Upper lobe of left lung (tissue), 6 donors: ENCODE measurements at regions not wholly inside any gene's neighbourhood (a gene's known extent, or its start where the extent isn't known, plus 50 kb on each side); places are given as distances from the start of the nearest gene placed in this dataset.
A peak's percentile ranks its signal among the peaks of the same experiment; 100 is the strongest.

Experiments used
- ATAC-seq, 2 donors: fragments of 200-7000 bp; cut with Tn5 transposase; one replicate each; pipeline ENCODE4 v1.9.1; 2022; ENCODE audit warnings: mild to moderate bottlenecking in 2 of 2, moderate library complexity in 2 of 2; ENCODE audit not compliant: low FRiP score in 2 of 2
- DNase-seq, 2 donors: peaks; one replicate each; pipeline ENCODE4 v3.0.0-alpha.2; 2019 to 2020
- H3K27ac ChIP-seq, 4 donors: fragments of 200-600 bp; sonication (generic); one replicate each; pipeline ENCODE4 v1.5.1; 2016 to 2019
- H3K27me3 ChIP-seq, 4 donors: fragments of 200-600 bp; sonication (generic); one replicate each; pipeline ENCODE4 v1.5.1; 2017 to 2019
- H3K36me3 ChIP-seq, 4 donors: fragments of 200-600 bp; sonication (generic); one replicate each; pipeline ENCODE4 v1.5.1; 2016 to 2019
- H3K4me1 ChIP-seq, 4 donors: fragments of 200-600 bp; sonication (generic); one replicate each; pipeline ENCODE4 v1.5.1; 2018 to 2019
- H3K4me3 ChIP-seq, 4 donors: fragments of 200-600 bp; sonication (generic); one replicate each; pipeline ENCODE4 v1.5.1; 2017 to 2019; ENCODE audit warnings: mild to moderate bottlenecking in 2 of 4, moderate library complexity in 1 of 4
- H3K9me3 ChIP-seq, 4 donors: fragments of 200-600 bp; sonication (generic); one replicate each; pipeline ENCODE4 v1.5.1; 2018 to 2019
- CTCF ChIP-seq, 6 experiments: fragments of 450-650 bp in 4 of 6; fragments of 200-600 bp in 2 of 6; sonication (generic) in 2 of 6; IDR thresholded peaks; one replicate each; pipeline ENCODE4 v1.5.1; 2016 to 2019; ENCODE audit warnings: antibody characterized with exemption in 6 of 6
- EP300 ChIP-seq, 4 donors: sonication (generic); formaldehyde crosslinking; IDR thresholded peaks; one replicate each; pipeline ENCODE4 v1.5.1; 2017; ENCODE audit warnings: antibody characterized with exemption in 4 of 4, control low read depth in 2 of 4
- POLR2A ChIP-seq, 4 donors: fragments of 450-650 bp; IDR thresholded peaks; one replicate each; pipeline ENCODE4 v1.5.1; 2016 to 2017; ENCODE audit warnings: antibody characterized with exemption in 4 of 4, mild to moderate bottlenecking in 2 of 4
- POLR2AphosphoS5 ChIP-seq, 2 donors: sonication (generic); formaldehyde crosslinking; IDR thresholded peaks; one replicate each; pipeline ENCODE4 v1.5.1; 2017; ENCODE audit warnings: antibody characterized with exemption in 2 of 2
- WGBS, 2 donors: methylation state at CpG; one replicate each; pipeline ENCODE4 v1.1.5; 2017 to 2018; 5-methylcytosine and 5-hydroxymethylcytosine counted together
- donor health status: DM: no; HTN: no; CAD: no; lungs with moderate emphysema.
- donor health status: DM: no; HTN: yes; CAD: no; lungs with severe emphysema.

DNA sequence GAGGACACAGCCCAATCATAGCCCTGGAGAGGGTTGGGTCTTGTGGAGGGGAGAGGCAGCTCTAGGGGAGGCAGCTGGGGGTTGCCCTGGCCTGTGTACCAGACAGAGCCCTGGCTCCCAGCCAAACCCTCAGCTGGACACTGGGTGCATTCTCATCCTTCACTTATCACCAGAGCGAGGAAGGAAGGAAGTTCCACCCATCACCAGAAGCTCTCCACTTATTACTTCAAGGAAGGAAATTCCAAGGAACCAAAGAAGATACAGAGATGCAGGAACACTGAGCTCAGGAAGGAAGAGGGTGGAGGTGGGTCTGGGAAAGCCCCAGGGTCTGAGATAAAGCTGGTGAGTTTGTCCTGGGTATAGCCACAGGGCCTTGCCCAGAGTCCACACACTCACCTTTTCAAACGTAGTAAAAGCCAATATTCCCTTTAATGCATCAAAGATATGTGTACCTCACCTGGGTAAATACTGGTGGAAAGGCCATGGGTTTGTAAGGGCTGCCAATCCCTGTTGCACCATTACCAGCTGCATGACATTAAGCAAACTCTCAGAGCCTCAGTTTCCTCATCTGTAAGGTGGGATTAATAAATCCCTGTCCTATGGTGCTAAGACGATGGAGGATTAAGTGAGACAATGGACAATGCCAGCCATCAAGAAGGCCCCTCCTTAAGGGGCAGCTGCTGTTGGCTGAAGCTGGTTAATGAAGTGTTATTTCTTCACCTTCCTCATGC is 109.7 kb upstream of the NAA20 start:
- H3K4me1 ChIP-seq, result peaks cover 39 to 66% (median 56%) of the 10 kb centered on the region in 4 donors
- H3K27me3 ChIP-seq, result no peaks in the 10 kb centered on the region
- TF ChIP-seq EP300 (IDR thresholded peaks at IDR 0.05) (peak in 2 of 4 donors; percentile 92 to 96), POLR2A (IDR thresholded peaks at IDR 0.05) (no peak), POLR2AphosphoS5 (IDR thresholded peaks at IDR 0.05) (peak; percentile 56 to 77), CTCF (IDR thresholded peaks at IDR 0.05) (no peak)
- H3K27ac ChIP-seq, result peak overlapping the region; percentile 27 to 84 (median 76)
- H3K4me3 ChIP-seq, result no peak overlapping the region
- WGBS, 2 donors, result 56 to 72% methylated on average over 2 to 3 of the region's 3 CpGs
- H3K9me3 ChIP-seq, result no peaks in the 10 kb centered on the region
- H3K36me3 ChIP-seq, result no peaks in the 10 kb centered on the region
- DNase-seq, result peak in 1 of 2 donors; percentile 75
- no peak for ATAC-seq

DNA sequence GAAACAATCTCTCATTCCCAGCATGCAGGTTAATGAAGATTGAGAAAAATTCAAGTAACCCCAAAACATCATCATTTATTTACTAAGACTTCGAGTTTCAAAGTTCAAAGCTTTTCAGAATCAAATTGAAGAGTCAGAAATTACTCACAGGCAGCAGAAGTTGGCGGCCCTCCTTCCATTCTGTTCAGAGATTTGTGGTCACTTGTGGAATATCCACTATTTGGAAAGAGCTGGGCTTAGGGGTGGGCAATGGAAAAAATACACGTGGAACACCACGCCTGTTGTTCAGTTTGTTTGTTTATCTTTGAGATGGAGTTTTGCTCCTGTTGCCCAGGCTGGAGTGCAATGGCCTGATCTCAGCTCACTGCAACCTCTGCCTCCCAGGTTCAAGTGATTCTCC is 108.6 kb upstream of the NAA20 start:
- no peak for TF ChIP-seq POLR2AphosphoS5 (IDR thresholded peaks at IDR 0.05)
- no peak for TF ChIP-seq POLR2A (IDR thresholded peaks at IDR 0.05)
- no peak for TF ChIP-seq CTCF (IDR thresholded peaks at IDR 0.05)
- no peak for TF ChIP-seq EP300 (IDR thresholded peaks at IDR 0.05)
- no peaks in the 10 kb centered on the region for H3K9me3 ChIP-seq
- no peaks in the 10 kb centered on the region for H3K36me3 ChIP-seq
- DNase-seq (no peak), ATAC-seq (no peak)
- peaks cover 28 to 60% (median 52%) of the 10 kb centered on the region in 4 donors for H3K4me1 ChIP-seq
- peak overlapping the region; percentile 61 to 84 (median 76) for H3K27ac ChIP-seq
- no peak overlapping the region for H3K4me3 ChIP-seq
- no peaks in the 10 kb centered on the region for H3K27me3 ChIP-seq
- WGBS, 2 donors, result 72 to 80% methylated on average over 4 of the region's 4 CpGs

- ATAC-seq (peak; percentile 76 to 87), DNase-seq (peak in 1 of 2 donors; percentile 76)
- H3K36me3 ChIP-seq, result no peaks in the 10 kb centered on the region
- 26 to 28% methylated on average over 4 of the region's 4 CpGs for WGBS, 2 donors
- peak overlapping the region; percentile 61 to 84 (median 76) for H3K27ac ChIP-seq
- no peaks in the 10 kb centered on the region for H3K27me3 ChIP-seq
- H3K9me3 ChIP-seq, result no peaks in the 10 kb centered on the region
- peak in 3 of 4 donors; percentile 6 to 89 (median 44) for TF ChIP-seq EP300 (IDR thresholded peaks at IDR 0.05)
- TF ChIP-seq POLR2AphosphoS5 (IDR thresholded peaks at IDR 0.05), result peak; percentile 78 to 80
- no peak for TF ChIP-seq CTCF (IDR thresholded peaks at IDR 0.05)
- TF ChIP-seq POLR2A (IDR thresholded peaks at IDR 0.05), result peak in 1 of 4 donors; percentile 38
- H3K4me3 ChIP-seq, result no peak overlapping the region
- H3K4me1 ChIP-seq, result peaks cover 31 to 69% (median 52%) of the 10 kb centered on the region in 4 donors
Observed at GRCh38 chr20:19909725-19910124, 107.4 kb upstream of the NAA20 start.

- WGBS, 2 donors, result 78 to 93% methylated on average over 4 of the region's 4 CpGs
- DNase-seq, result no peak
Observed at GRCh38 chr20:19911810-19912382, 105.3 kb upstream of the NAA20 start.

More at GRCh38 chr20:19911810-19912382, 105.3 kb upstream of the NAA20 start:
- Histone ChIP-seq H3K27me3 (no peaks in the 10 kb centered on the region), H3K36me3 (peaks cover 0 to 7% (median 0%) of the 10 kb centered on the region in 4 donors), H3K4me1 (peaks cover 48 to 77% (median 66%) of the 10 kb centered on the region in 4 donors), H3K27ac (peak overlapping the region in 1 of 4 donors; percentile 32), H3K9me3 (no peaks in the 10 kb centered on the region), H3K4me3 (no peak overlapping the region)
- TF ChIP-seq CTCF (IDR thresholded peaks at IDR 0.05) (no peak), EP300 (IDR thresholded peaks at IDR 0.05) (no peak), POLR2A (IDR thresholded peaks at IDR 0.05) (no peak), POLR2AphosphoS5 (IDR thresholded peaks at IDR 0.05) (no peak)
- ATAC-seq, result no peak
